Activated naive CD8-positive, alpha-beta T cell treated with anti-CD3 and anti-CD28 coated beads, Interleukin-2, amount 50 U/mL, for 24 hours (primary cell): ENCODE measurements at regions not wholly inside any gene's neighbourhood (a gene's known extent, or its start where the extent isn't known, plus 50 kb on each side); places are given as distances from the start of the nearest gene placed in this dataset.

ENCODE experiments used
- ATAC-seq: fragments of 150-1000 bp; cut with Tn5 transposase; one replicate; pipeline ENCODE4 v1.10.0; 2021
- DNase-seq: peaks from one replicate; pipeline ENCODE4 v3.0.0; 2021
- H3K27ac Mint-ChIP-seq: one replicate; pipeline ENCODE4 v1.8.0; 2021; ENCODE audit warnings: mild to moderate bottlenecking, mixed read lengths
- H3K27me3 Mint-ChIP-seq: one replicate; pipeline ENCODE4 v1.8.0; 2021; ENCODE audit warnings: mixed read lengths
- H3K36me3 Mint-ChIP-seq: one replicate; pipeline ENCODE4 v1.8.0; 2021; ENCODE audit warnings: low read depth, mixed read lengths
- H3K4me1 Mint-ChIP-seq: one replicate; pipeline ENCODE4 v1.8.0; 2021; ENCODE audit warnings: mixed read lengths
- H3K4me3 Mint-ChIP-seq: one replicate; pipeline ENCODE4 v1.8.0; 2021; ENCODE audit warnings: mild to moderate bottlenecking, moderate library complexity, mixed read lengths
- H3K9me3 Mint-ChIP-seq: one replicate; pipeline ENCODE4 v1.8.0; 2021; ENCODE audit warnings: mixed read lengths

DNA sequence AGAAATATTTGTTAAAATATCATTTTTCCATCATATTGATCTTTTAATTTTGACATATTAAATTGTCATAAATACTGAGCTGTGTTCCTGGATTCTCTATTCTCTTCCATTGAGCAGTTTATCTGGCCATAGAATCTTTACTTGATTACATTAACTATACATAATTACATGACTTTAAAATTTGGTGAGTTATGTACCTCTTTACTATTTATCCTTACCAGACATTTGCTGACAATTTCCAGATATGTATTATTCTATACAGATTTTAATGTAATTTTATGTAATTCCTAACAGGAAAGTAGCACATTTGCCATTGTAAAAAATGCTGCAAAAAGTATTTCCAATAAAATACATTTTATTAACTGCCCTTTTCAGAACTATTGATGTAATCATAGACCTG is 770.3 kb downstream of the KCTD16 start:
- Mint-ChIP-seq H3K9me3 (peaks cover 15% of the 10 kb centered on the region), H3K4me3 (no peak overlapping the region), H3K27me3 (no peaks in the 10 kb centered on the region), H3K4me1 (no peaks in the 10 kb centered on the region), H3K27ac (no peak overlapping the region), H3K36me3 (no peaks in the 10 kb centered on the region)
- DNase-seq: no peak
- ATAC-seq: no peak

DNA sequence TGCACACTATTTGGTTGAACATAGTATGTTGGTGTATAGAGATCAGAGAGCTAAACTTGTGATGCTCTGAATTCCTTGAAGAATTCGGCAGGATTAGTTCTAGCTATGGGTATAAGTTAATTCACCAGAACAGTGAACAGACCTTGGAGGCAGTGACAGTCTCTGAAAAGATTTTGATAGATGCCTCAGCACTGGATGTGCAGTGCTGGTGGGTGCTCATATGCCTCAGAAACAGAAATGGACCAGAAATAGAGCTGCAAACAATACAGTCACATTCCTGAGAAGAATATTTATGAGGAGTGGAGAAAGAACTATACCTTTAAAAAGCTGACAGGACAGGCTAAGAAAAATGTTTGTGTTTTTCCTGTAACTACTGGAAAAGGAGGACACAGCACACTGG is 747.7 kb downstream of the KCTD16 start:
- H3K4me1 Mint-ChIP-seq: no peaks in the 10 kb centered on the region
- ATAC-seq (no peak), DNase-seq (no peak)
- H3K4me3 Mint-ChIP-seq: no peak overlapping the region
- no peaks in the 10 kb centered on the region for H3K27me3 Mint-ChIP-seq
- H3K9me3 Mint-ChIP-seq: peaks cover 4% of the 10 kb centered on the region
- no peaks in the 10 kb centered on the region for H3K36me3 Mint-ChIP-seq
- H3K27ac Mint-ChIP-seq: no peak overlapping the region

DNA sequence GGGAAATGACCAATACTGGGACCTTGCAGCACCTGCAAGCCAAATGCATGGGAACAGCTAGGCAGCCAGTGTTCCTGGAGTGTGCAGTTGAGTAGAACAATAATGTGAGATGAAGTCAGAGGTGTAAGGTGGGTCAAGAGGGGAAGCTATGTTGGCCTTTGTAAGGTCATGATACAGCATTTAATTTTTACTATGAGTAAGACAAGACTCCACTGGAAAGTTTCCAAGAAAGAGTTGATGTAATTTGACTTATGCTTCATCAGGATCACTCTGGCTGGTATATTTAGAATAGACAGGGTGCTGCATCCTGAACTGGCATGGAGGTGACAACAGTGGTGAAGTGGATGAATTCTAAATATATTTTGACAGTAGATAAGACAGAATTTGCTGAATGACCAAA is 744.8 kb downstream of the KCTD16 start:
- H3K36me3 Mint-ChIP-seq: no peaks in the 10 kb centered on the region
- H3K27me3 Mint-ChIP-seq: no peaks in the 10 kb centered on the region
- ATAC-seq (no peak), DNase-seq (no peak)
- peaks cover 8% of the 10 kb centered on the region for H3K9me3 Mint-ChIP-seq
- H3K27ac Mint-ChIP-seq: no peak overlapping the region
- no peak overlapping the region for H3K4me3 Mint-ChIP-seq
- H3K4me1 Mint-ChIP-seq: no peaks in the 10 kb centered on the region

DNA sequence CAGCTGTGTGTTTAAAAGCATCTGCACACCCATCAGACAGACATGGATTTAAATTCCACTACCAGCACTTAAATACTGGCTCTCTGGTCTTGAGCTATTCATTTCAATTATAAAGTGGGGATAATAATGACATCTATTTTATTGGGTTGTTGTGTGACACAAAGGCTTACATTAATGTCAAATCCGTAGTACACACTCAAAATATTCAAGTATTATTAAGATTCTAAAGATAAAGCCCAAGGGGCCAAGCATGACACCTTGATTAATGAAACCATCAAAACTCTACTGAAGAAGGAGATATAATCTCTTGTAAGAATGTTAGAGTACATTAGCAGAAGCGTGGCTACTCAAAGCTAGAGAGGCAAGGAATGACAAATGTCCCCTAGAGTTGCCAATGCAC is 743.0 kb downstream of the KCTD16 start:
- Mint-ChIP-seq H3K36me3 (no peaks in the 10 kb centered on the region), H3K4me1 (no peaks in the 10 kb centered on the region), H3K27ac (no peak overlapping the region), H3K27me3 (no peaks in the 10 kb centered on the region), H3K9me3 (peaks cover 17% of the 10 kb centered on the region), H3K4me3 (no peak overlapping the region)
- DNase-seq (no peak), ATAC-seq (no peak)

DNA sequence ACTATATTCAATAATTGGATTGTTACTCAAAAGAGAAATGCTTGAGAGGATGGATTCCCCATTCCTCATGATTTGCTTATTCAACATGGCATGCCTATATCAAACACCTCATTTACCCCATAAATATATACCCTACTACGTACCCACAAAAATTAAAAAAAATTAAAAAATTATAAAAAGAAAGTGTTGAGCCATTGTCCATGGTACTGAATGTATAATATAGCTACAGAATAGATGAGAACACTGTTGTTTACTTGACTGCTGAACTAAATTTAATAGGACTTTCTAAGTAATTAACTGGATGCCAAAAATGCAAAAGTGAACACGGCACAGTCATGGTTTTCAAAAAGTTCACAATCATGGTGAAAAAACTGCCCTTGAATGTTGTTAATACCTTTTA is 725.8 kb downstream of the KCTD16 start:
- Mint-ChIP-seq H3K27ac (no peak overlapping the region), H3K36me3 (no peaks in the 10 kb centered on the region), H3K4me1 (no peaks in the 10 kb centered on the region), H3K4me3 (no peak overlapping the region), H3K27me3 (no peaks in the 10 kb centered on the region), H3K9me3 (peaks cover 14% of the 10 kb centered on the region)
- ATAC-seq (no peak), DNase-seq (no peak)

DNA sequence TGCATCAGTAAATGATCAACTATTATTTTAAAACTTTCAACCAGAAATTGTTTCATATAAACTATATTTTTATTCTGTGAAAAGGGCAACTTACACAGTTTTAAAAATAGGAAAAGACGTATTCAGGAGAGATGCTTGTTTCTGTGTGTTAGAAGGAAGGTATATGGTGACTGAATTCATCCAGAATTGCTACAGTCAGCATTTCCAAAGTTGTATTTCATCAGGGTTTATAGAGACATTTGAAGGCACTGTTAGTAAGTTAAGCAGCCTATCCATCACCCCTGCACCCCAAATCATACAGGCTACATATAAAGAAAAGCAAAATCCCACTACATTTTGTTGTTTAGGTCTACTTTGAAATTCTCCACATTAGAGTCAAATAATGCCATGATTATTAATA is 716.0 kb downstream of the KCTD16 start:
- Mint-ChIP-seq H3K36me3 (no peaks in the 10 kb centered on the region), H3K27ac (no peak overlapping the region), H3K4me3 (no peak overlapping the region), H3K9me3 (peaks cover 8% of the 10 kb centered on the region), H3K27me3 (no peaks in the 10 kb centered on the region), H3K4me1 (no peaks in the 10 kb centered on the region)
- ATAC-seq (no peak), DNase-seq (no peak)

DNA sequence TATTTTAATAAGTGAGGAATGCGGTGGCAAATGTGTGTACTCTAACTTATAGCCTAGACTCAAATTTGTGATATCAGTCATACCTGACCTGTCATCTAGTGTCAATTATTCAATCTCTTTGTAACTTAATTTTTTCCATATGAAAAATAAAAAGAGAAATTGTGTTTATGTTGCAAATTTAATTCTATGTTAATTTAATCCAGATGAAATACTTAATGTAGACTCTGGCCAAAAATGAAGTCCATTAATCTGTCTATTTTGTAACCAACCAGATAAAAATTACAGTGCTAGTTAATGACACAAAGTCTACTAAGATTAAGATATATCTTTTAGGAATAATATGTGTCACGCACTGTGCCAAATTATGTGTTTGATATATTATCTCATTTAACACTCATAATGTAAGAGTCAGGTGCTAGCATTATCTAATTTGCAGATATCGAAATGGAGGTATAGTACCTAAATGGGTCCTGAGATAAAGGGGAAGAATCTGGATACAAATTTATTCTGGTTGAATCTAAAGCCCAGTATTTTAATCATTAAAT is 712.1 kb downstream of the KCTD16 start:
- ATAC-seq (no peak), DNase-seq (no peak)
- no peak overlapping the region for H3K4me3 Mint-ChIP-seq
- no peaks in the 10 kb centered on the region for H3K4me1 Mint-ChIP-seq
- peaks cover 2% of the 10 kb centered on the region for H3K9me3 Mint-ChIP-seq
- no peak overlapping the region for H3K27ac Mint-ChIP-seq
- H3K27me3 Mint-ChIP-seq: no peaks in the 10 kb centered on the region
- H3K36me3 Mint-ChIP-seq: no peaks in the 10 kb centered on the region

DNA sequence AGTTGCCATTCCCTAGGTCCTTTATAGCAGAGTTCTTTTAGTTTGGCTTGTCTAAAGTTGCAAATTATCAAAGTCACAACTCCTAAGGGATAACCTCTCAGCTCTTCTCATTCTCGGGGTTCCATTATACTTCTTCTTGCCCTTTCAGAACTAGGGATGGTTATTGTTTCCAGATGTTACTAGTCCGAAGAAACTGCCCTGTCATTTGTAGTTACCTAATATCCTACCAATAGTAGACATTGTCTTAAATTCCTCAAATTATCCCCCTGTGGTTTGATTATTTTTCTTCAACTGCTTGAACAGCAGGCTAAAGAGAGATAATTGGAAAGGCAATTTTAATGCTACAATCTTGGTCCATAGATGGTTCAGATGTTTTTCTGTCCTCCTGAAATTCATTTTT is 709.8 kb downstream of the KCTD16 start:
- H3K9me3 Mint-ChIP-seq: peaks cover 6% of the 10 kb centered on the region
- no peaks in the 10 kb centered on the region for H3K36me3 Mint-ChIP-seq
- H3K27me3 Mint-ChIP-seq: no peaks in the 10 kb centered on the region
- ATAC-seq: no peak
- H3K27ac Mint-ChIP-seq: no peak overlapping the region
- H3K4me1 Mint-ChIP-seq: no peaks in the 10 kb centered on the region
- DNase-seq: no peak
- H3K4me3 Mint-ChIP-seq: no peak overlapping the region

DNA sequence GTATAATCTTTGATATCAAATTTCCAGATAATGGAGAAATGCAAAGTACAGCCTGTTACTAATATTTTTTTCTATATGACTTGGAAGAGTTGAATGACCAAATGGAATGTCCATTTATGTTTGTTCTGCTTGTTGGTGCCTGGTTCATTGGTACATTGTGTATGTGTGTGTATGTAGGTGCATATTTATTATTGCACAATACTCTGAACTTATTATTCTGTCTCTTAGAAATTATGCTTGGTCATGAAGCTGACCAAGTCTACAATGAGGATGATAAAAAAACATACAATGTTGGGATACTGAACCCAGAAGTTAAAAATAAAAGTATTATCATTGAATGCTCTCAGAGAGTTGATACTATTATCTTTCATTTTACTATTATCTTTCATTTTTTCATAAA is 706.3 kb downstream of the KCTD16 start:
- no peak overlapping the region for H3K27ac Mint-ChIP-seq
- no peaks in the 10 kb centered on the region for H3K4me1 Mint-ChIP-seq
- ATAC-seq (no peak), DNase-seq (no peak)
- H3K27me3 Mint-ChIP-seq: no peaks in the 10 kb centered on the region
- peaks cover 15% of the 10 kb centered on the region for H3K9me3 Mint-ChIP-seq
- H3K4me3 Mint-ChIP-seq: no peak overlapping the region
- H3K36me3 Mint-ChIP-seq: no peaks in the 10 kb centered on the region

DNA sequence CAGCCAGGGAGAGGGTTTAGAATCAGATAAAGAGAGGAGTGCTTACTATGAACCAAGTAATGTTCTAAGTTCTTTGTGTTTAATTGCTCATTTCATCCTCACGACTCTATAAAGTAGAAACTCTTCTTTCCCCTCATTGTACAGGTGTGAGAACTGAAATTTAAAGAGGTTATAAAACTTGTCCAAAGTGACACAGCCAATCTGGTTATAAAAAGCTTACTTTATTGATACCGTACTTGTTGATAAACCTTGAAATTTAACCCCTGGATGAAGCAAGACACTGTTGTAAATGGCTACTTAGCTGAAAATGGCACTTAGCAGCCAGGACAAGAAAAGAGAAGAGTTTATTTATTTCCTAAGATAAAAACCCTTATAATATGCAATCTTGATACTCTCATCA is 702.4 kb downstream of the KCTD16 start:
- peaks cover 15% of the 10 kb centered on the region for H3K9me3 Mint-ChIP-seq
- no peaks in the 10 kb centered on the region for H3K4me1 Mint-ChIP-seq
- no peak overlapping the region for H3K4me3 Mint-ChIP-seq
- ATAC-seq (no peak), DNase-seq (no peak)
- no peaks in the 10 kb centered on the region for H3K27me3 Mint-ChIP-seq
- H3K36me3 Mint-ChIP-seq: no peaks in the 10 kb centered on the region
- H3K27ac Mint-ChIP-seq: no peak overlapping the region

DNA sequence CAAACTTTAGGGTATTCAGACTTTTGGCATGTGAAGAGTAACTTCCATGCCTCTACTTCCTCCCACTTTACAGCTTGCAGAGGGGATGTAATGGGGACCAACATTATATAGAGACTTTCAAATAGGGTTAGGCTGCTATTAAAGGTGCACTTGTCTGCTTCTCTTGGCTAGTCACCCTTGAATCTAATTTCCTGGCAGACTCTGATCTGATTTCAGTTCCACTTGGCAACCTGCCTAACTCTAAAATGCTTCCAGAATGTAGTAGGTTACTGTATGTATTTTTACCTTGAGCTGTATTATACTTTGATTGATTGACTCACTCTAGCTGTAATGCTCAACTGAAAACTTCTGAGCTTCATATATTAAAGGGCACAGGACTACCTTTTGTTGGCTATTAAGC is 693.4 kb downstream of the KCTD16 start:
- Mint-ChIP-seq H3K4me1 (no peaks in the 10 kb centered on the region), H3K4me3 (no peak overlapping the region), H3K36me3 (no peaks in the 10 kb centered on the region), H3K9me3 (peaks cover 8% of the 10 kb centered on the region), H3K27me3 (no peaks in the 10 kb centered on the region), H3K27ac (no peak overlapping the region)
- no peak for DNase-seq
- ATAC-seq: no peak

DNA sequence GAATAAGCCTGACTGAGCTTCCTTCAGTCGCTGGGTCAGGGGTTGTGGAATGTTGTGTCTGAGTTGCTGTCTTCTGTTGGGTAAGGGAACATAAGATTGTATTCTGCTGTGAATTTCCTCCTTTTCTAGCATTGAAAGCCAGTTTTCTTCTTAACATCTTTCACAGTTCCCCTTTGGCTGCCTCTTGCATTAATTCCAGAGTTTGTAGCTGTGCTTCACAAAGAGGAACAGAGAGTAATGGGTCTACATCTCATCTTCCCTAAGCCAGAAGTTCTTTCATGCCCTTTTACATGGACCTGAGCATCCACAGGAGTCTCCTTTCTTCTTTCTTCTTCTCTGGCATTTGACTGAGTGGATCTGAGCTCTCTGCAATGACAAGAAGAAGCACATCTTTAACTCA is 686.8 kb downstream of the KCTD16 start:
- no peak for DNase-seq
- Mint-ChIP-seq H3K9me3 (peaks cover 4% of the 10 kb centered on the region), H3K36me3 (no peaks in the 10 kb centered on the region), H3K27me3 (peaks cover 2% of the 10 kb centered on the region), H3K4me1 (no peaks in the 10 kb centered on the region), H3K4me3 (no peak overlapping the region), H3K27ac (no peak overlapping the region)
- ATAC-seq: no peak

DNA sequence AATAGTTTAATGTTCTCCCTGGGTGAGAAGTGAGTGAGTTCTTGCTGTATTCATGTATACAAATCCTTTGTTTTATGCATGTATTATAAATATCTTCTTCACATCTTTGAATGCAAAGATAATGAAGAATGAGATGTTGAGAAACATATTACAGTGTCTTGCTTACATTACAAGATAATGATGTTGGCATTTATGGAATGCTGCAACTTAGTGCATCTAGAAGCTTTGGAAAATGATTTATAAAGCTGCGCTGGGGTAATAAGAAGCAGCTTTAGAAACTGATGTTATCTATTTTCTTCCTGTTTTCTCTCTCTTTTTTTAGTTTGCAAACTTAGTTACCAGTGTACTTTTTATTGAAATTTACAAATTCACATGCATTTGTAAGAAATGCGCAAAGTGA is 673.4 kb downstream of the KCTD16 start:
- DNase-seq (no peak), ATAC-seq (no peak)
- peaks cover 17% of the 10 kb centered on the region for H3K9me3 Mint-ChIP-seq
- H3K27me3 Mint-ChIP-seq: no peaks in the 10 kb centered on the region
- no peak overlapping the region for H3K4me3 Mint-ChIP-seq
- H3K36me3 Mint-ChIP-seq: no peaks in the 10 kb centered on the region
- H3K4me1 Mint-ChIP-seq: no peaks in the 10 kb centered on the region
- no peak overlapping the region for H3K27ac Mint-ChIP-seq

DNA sequence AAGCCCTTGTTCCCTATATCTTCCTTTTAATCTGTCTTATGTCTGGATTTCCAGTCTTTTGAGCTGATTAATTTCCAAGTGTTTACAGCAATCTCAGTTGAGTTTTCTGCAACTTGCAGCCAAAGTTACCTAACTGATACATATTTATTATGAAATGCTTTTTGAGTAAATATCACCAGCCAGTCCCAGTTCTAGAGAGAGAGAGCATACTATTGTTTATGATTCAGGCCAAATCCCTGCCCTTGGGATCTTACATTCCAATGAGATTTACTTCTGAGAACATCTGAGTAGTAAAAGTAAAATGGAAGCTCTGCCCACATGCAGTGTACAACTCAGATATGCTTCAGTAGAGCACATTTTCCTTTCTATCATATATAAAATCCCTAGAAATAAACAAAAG is 661.7 kb downstream of the KCTD16 start:
- Mint-ChIP-seq H3K27me3 (no peaks in the 10 kb centered on the region), H3K9me3 (peaks cover 16% of the 10 kb centered on the region), H3K27ac (no peak overlapping the region), H3K36me3 (no peaks in the 10 kb centered on the region), H3K4me3 (no peak overlapping the region), H3K4me1 (no peaks in the 10 kb centered on the region)
- DNase-seq (no peak), ATAC-seq (no peak)

DNA sequence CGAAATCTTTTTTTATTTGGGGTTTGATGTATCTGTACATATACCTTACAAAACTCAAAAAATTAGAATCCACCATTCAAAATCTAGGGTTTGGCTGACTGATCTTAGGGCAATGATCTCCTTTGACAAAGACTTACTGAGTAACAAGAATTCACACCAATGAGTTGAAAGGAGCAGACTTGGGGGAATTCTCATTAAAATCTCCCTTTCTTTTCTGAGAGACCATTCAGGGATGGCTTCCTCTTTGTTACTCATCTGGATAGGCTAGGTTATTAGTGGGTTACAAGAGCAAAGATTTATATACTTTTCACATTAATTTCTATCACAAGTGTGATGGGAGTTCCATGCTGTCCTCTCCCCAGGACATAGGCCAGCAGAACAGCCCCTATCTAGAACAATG is 661.0 kb downstream of the KCTD16 start:
- Mint-ChIP-seq H3K4me3 (no peak overlapping the region), H3K9me3 (peaks cover 16% of the 10 kb centered on the region), H3K36me3 (no peaks in the 10 kb centered on the region), H3K4me1 (no peaks in the 10 kb centered on the region), H3K27ac (no peak overlapping the region), H3K27me3 (no peaks in the 10 kb centered on the region)
- DNase-seq: no peak
- no peak for ATAC-seq

DNA sequence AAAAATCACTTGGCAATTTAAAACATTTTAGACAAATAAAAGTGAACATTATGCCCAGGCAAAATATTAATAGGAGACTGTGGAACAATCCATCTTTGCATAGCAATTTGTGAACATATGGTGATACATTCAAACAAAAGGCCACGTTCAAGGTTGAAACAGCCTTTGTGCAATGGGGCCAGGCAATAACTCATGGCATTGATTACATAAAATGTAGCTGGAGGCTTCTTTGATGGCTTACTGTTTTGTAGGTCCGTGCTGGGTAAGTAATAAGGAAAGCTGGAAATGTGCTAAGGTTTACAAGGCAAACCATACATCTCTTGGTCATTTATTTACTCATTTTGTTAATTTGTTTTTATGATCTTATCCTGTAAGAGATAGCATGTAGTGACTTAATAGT is 651.8 kb downstream of the KCTD16 start:
- Mint-ChIP-seq H3K36me3 (no peaks in the 10 kb centered on the region), H3K27ac (no peak overlapping the region), H3K9me3 (peaks cover 5% of the 10 kb centered on the region), H3K27me3 (no peaks in the 10 kb centered on the region), H3K4me1 (no peaks in the 10 kb centered on the region), H3K4me3 (no peak overlapping the region)
- DNase-seq (no peak), ATAC-seq (no peak)
